Loucy (cell line): ENCODE measurements at regions not wholly inside any gene's neighbourhood (a gene's known extent, or its start where the extent isn't known, plus 50 kb on each side); places are given as distances from the start of the nearest gene placed in this dataset.

Source experiments
- H2AFZ ChIP-seq: fragments of 200-600 bp; sonication (generic); 2 replicates; pipeline ENCODE4 v1.6.0; 2016; ENCODE audit warnings: antibody characterized with exemption, mild to moderate bottlenecking, low read length, moderate library complexity
- H3F3A ChIP-seq: fragments of 200-600 bp; 2 replicates; pipeline ENCODE4 v1.6.0; 2016; ENCODE audit warnings: antibody characterized with exemption, low read depth, mild to moderate bottlenecking
- H3K27me3 ChIP-seq: fragments of 200-600 bp; sonication (generic); 2 replicates; pipeline ENCODE4 v1.6.1; 2014; ENCODE audit warnings: low read length, mild to moderate bottlenecking; ENCODE audit not compliant: insufficient read depth, poor library complexity, severe bottlenecking
- H3K36me3 ChIP-seq: fragments of 200-600 bp; sonication (generic); 2 replicates; pipeline ENCODE4 v1.6.1; 2016; ENCODE audit warnings: low read length; ENCODE audit not compliant: insufficient read depth
- H3K4me1 ChIP-seq: fragments of 200-600 bp; sonication (generic); 2 replicates; pipeline ENCODE4 v1.5.1; 2014; ENCODE audit warnings: low read length, mild to moderate bottlenecking; ENCODE audit not compliant: insufficient read depth, poor library complexity, severe bottlenecking
- H3K4me2 ChIP-seq: fragments of 200-600 bp; sonication (generic); 2 replicates; pipeline ENCODE4 v1.6.0; 2014; ENCODE audit warnings: antibody characterized with exemption, low read length, low read depth, mild to moderate bottlenecking; ENCODE audit not compliant: poor library complexity, severe bottlenecking
- H3K4me3 ChIP-seq: fragments of 200-600 bp; sonication (generic); 2 replicates; pipeline ENCODE4 v1.5.1; 2014; ENCODE audit warnings: low read length, mild to moderate bottlenecking, mixed read lengths; ENCODE audit not compliant: poor library complexity, severe bottlenecking
- H3K79me2 ChIP-seq: fragments of 200-600 bp; sonication (generic); 2 replicates; pipeline ENCODE4 v1.6.1; 2014; ENCODE audit warnings: low read length; ENCODE audit not compliant: insufficient read depth
- H3K9ac ChIP-seq: fragments of 200-600 bp; sonication (generic); 2 replicates; pipeline ENCODE4 v1.6.0; 2014; ENCODE audit warnings: mild to moderate bottlenecking, low read depth, low read length, moderate library complexity; ENCODE audit not compliant: poor library complexity, severe bottlenecking
- H3K9me2 ChIP-seq: fragments of 200-600 bp; sonication (generic); replicated peaks from 2 replicates; pipeline ENCODE4 v1.6.1; 2016; ENCODE audit warnings: low read depth, low read length, mixed read lengths
- H3K9me3 ChIP-seq: fragments of 200-600 bp; sonication (generic); 2 replicates; pipeline ENCODE4 v1.6.1; 2014; ENCODE audit warnings: mild to moderate bottlenecking, antibody characterized with exemption, low read length, low read depth; ENCODE audit not compliant: insufficient read depth
- H4K20me1 ChIP-seq: fragments of 200-600 bp; sonication (generic); 2 replicates; pipeline ENCODE4 v1.6.0; 2014; ENCODE audit warnings: antibody characterized with exemption, low read length, mild to moderate bottlenecking; ENCODE audit not compliant: insufficient read depth, poor library complexity, severe bottlenecking
- EZH2phosphoT487 ChIP-seq: fragments of 200-600 bp; IDR thresholded peaks from 2 replicates; pipeline ENCODE4 v1.6.1; 2018; ENCODE audit warnings: antibody characterized with exemption, mild to moderate bottlenecking, moderate library complexity, borderline replicate concordance
- TF ChIP-seq, protein P1 (sequence below): fragments of 200-600 bp; sonication (generic); conservative IDR thresholded peaks from 2 replicates; pipeline ENCODE4 v1.5.1; 2014; ENCODE audit warnings: mild to moderate bottlenecking, antibody characterized with exemption, low read length

DNA sequence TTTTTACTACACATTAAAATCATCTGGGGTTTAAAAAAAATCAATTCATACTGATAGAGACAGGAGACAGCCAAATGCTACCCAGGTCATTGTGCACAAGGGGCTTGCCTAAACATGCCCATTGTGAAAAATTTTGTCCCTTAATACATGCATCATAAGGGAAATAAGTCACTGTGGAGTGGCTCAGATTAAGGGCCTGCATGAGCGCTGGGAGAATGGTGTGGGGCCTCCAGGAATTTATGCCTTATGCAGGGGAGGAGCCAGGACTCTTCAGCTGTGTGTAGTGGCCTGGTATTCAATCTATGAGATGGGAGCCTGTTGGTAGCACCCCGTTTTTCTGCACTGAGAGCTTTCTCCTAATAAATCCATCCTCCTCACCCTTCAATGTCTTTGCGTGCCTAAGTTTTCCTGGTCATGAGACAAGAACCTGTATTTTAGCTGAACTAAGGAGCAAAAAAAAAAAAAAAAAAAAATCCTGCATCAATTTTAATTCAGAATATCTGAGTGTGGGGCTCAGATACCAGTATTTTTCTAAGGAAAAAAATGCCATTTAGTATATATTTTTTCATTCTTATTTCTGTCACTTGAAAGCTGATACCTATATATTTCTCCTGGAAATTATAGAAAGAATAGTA, 997.6 kb upstream of the ATXN8OS start:
- no peak for TF ChIP-seq EZH2phosphoT487
- TF ChIP-seq, protein P1, sequence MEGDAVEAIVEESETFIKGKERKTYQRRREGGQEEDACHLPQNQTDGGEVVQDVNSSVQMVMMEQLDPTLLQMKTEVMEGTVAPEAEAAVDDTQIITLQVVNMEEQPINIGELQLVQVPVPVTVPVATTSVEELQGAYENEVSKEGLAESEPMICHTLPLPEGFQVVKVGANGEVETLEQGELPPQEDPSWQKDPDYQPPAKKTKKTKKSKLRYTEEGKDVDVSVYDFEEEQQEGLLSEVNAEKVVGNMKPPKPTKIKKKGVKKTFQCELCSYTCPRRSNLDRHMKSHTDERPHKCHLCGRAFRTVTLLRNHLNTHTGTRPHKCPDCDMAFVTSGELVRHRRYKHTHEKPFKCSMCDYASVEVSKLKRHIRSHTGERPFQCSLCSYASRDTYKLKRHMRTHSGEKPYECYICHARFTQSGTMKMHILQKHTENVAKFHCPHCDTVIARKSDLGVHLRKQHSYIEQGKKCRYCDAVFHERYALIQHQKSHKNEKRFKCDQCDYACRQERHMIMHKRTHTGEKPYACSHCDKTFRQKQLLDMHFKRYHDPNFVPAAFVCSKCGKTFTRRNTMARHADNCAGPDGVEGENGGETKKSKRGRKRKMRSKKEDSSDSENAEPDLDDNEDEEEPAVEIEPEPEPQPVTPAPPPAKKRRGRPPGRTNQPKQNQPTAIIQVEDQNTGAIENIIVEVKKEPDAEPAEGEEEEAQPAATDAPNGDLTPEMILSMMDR = no peak
- H3K4me3 ChIP-seq = no peak overlapping the region
- H3K9me3 ChIP-seq = no peaks in the 10 kb centered on the region
- H3K27me3 ChIP-seq = no peaks in the 10 kb centered on the region
- H3K36me3 ChIP-seq = no peaks in the 10 kb centered on the region
- no peaks in the 10 kb centered on the region for H4K20me1 ChIP-seq
- no peaks in the 10 kb centered on the region for H3F3A ChIP-seq
- no peak overlapping the region for H2AFZ ChIP-seq
- H3K4me1 ChIP-seq = no peaks in the 10 kb centered on the region
- no peak overlapping the region for H3K9ac ChIP-seq
- H3K79me2 ChIP-seq = no peaks in the 10 kb centered on the region
- H3K4me2 ChIP-seq = no peak overlapping the region
- H3K9me2 ChIP-seq = no peaks in the 10 kb centered on the region

DNA sequence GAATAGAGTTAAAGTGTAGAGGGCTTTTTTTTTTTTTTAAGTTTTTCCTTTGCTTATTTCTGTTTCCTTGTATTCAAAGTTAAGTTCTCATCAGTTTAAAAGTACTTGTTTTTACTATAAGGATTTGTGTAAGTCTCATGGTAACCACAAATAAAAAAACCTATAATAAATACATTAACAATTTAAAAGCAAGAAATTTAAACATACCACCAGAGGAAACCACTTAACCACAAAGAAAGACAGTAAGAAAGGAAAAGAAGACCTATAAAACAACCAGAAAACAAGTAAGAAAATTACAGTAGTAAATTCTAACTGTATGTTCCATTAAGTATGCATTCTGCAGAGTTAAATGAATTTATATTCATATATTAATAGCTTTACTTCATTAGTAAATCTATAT, 999.1 kb upstream of the ATXN8OS start:
- no peaks in the 10 kb centered on the region for H4K20me1 ChIP-seq
- H3K36me3 ChIP-seq = no peaks in the 10 kb centered on the region
- no peak overlapping the region for H2AFZ ChIP-seq
- no peaks in the 10 kb centered on the region for H3K79me2 ChIP-seq
- H3K9ac ChIP-seq = no peak overlapping the region
- TF ChIP-seq, protein P1 = no peak
- no peak overlapping the region for H3K4me3 ChIP-seq
- H3K4me1 ChIP-seq = no peaks in the 10 kb centered on the region
- H3K9me2 ChIP-seq = no peaks in the 10 kb centered on the region
- no peaks in the 10 kb centered on the region for H3K9me3 ChIP-seq
- H3K4me2 ChIP-seq = no peak overlapping the region
- H3F3A ChIP-seq = no peaks in the 10 kb centered on the region
- no peaks in the 10 kb centered on the region for H3K27me3 ChIP-seq

DNA sequence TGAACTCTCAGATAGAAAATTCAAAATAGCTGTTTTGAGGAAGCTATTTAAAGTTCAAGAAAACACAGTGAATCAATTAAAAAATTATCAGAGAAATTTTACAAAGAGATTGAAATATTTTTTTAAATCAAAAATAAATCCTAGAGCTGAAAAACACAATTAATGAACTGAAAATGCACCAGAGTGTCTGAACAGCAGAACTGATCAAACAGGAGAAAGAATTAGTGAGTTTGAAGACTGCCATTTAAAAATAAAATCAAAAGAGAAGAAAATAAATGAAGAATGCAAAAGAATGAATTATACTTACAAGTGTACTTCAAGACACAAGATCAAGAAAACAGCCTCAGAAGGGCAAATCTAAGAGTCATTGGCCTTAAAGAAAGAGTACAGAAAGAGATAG, 1000.2 kb upstream of the ATXN8OS start:
- H3K27me3 ChIP-seq = no peaks in the 10 kb centered on the region
- no peaks in the 10 kb centered on the region for H3K4me1 ChIP-seq
- H3K9ac ChIP-seq = no peak overlapping the region
- H3K4me2 ChIP-seq = no peak overlapping the region
- no peaks in the 10 kb centered on the region for H3F3A ChIP-seq
- H3K9me2 ChIP-seq = no peaks in the 10 kb centered on the region
- H3K9me3 ChIP-seq = no peaks in the 10 kb centered on the region
- no peaks in the 10 kb centered on the region for H3K36me3 ChIP-seq
- TF ChIP-seq, protein P1 = no peak
- TF ChIP-seq EZH2phosphoT487 = no peak
- no peaks in the 10 kb centered on the region for H3K79me2 ChIP-seq
- no peaks in the 10 kb centered on the region for H4K20me1 ChIP-seq
- H3K4me3 ChIP-seq = no peak overlapping the region
- no peak overlapping the region for H2AFZ ChIP-seq
